ENCODE measurements at regions not wholly inside any gene's neighbourhood (a gene's known extent, or its start where the extent isn't known, plus 50 kb on each side); places are given as distances from the start of the nearest gene placed in this dataset.

DNA sequence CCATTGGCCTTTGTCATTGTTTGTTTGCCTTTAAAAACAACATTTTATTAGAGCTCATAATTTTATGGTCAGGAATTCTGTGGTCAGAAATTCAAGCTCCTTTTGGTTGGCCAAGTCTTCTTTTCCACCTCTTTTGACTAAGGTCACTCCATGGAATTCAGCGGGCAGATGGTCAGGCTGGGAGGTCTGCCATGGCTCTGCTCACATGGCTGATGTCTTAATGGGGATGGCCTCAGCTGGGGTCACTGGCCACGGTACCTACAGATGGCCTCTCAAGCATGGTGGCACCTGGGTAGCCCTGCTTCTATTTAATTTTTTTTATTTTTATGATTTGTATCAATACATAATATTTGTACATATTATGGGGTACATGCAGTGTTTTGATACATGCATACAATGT lies 360.8 kb upstream of the MCTP2 start:
- H3K9me1 ChIP-seq (ENCODE audit: control insufficient read depth, insufficient read depth, low read length), result no peaks in the 10 kb centered on the region
- no peak overlapping the region for H3K27ac ChIP-seq (ENCODE audit: extremely low read depth, low read depth, low read length)
- H3K4me2 ChIP-seq (ENCODE audit: insufficient read depth, low read length), result no peak overlapping the region
- no peak overlapping the region for H3K4me3 ChIP-seq
- 0 out of 2 replicates have a peak, but pooled peaks cover 3% of the 10 kb centered on the region for H3K9me3 ChIP-seq (replicated peaks; ENCODE audit: control insufficient read depth, insufficient read depth, low read depth, low read length)
- ChIA-PET POLR2A (no interaction called here), CTCF (ENCODE audit: low intra/inter-chr PET ratio) (no interaction called here)
- H3K4me1 ChIP-seq (replicated peaks in 1 of 2; ENCODE audit: control insufficient read depth in 2 of 2, insufficient read depth in 2 of 2, low read length in 2 of 2), result no peaks in the 10 kb centered on the region
- in situ Hi-C loops (cut with MboI) (no loop called here), intact Hi-C loops (cut with micrococcal nuclease) (no loop called here)
- no peak for TF ChIP-seq FOXK2 (conservative IDR thresholded peaks at IDR 0.05 in 1 of 2, IDR thresholded peaks at IDR 0.05 in 1 of 2; ENCODE audit: low read depth in 2 of 2)
- TF ChIP-seq HLTF (IDR thresholded peaks at IDR 0.05), result no peak
- TF ChIP-seq NEUROD1 (IDR thresholded peaks at IDR 0.05; ENCODE audit: borderline replicate concordance, low read depth, low read length, partially characterized antibody), result no peak
- TF ChIP-seq JUN (IDR thresholded peaks at IDR 0.05; ENCODE audit: borderline replicate concordance, low read depth, low read length), result no peak
- TF ChIP-seq JUN (CRISPR knock-in tag; IDR thresholded peaks at IDR 0.05; ENCODE audit: borderline replicate concordance), result no peak
- TF ChIP-seq HDAC2 (IDR thresholded peaks at IDR 0.05), result no peak
- TF ChIP-seq PURB (CRISPR knock-in tag; IDR thresholded peaks at IDR 0.05; ENCODE audit: low read depth), result no peak
- no peak for TF ChIP-seq HDAC8 (tag; IDR thresholded peaks at IDR 0.05)
- no peak for TF ChIP-seq ZNF764 (CRISPR knock-in tag; IDR thresholded peaks at IDR 0.05; ENCODE audit: low read depth)
- no peak for TF ChIP-seq ZC3H4 (CRISPR knock-in tag; IDR thresholded peaks at IDR 0.05; ENCODE audit: borderline replicate concordance)
- TF ChIP-seq IRF2 (CRISPR knock-in tag; IDR thresholded peaks at IDR 0.05), result no peak
- TF ChIP-seq NFE2L1 (tag; IDR thresholded peaks at IDR 0.05; ENCODE audit: borderline replicate concordance, low read depth), result no peak
- TF ChIP-seq DMBX1 (CRISPR knock-in tag; IDR thresholded peaks at IDR 0.05; ENCODE audit: borderline replicate concordance), result no peak
- TF ChIP-seq, protein P1, sequence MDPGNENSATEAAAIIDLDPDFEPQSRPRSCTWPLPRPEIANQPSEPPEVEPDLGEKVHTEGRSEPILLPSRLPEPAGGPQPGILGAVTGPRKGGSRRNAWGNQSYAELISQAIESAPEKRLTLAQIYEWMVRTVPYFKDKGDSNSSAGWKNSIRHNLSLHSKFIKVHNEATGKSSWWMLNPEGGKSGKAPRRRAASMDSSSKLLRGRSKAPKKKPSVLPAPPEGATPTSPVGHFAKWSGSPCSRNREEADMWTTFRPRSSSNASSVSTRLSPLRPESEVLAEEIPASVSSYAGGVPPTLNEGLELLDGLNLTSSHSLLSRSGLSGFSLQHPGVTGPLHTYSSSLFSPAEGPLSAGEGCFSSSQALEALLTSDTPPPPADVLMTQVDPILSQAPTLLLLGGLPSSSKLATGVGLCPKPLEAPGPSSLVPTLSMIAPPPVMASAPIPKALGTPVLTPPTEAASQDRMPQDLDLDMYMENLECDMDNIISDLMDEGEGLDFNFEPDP (CRISPR knock-in tag; IDR thresholded peaks at IDR 0.05), result no peak
- no peaks in the 10 kb centered on the region for H3K27me3 ChIP-seq (ENCODE audit: control insufficient read depth in 2 of 2, insufficient read depth in 2 of 2, low read length in 2 of 2)
- no peak overlapping the region for H2AFZ ChIP-seq (ENCODE audit: low read depth, low read length)
- 3% methylated on average over 2 of the region's 2 CpGs for WGBS (ENCODE audit: insufficient coverage, low coverage, missing lambda C conversion rate)
- H3K79me2 ChIP-seq (ENCODE audit: control insufficient read depth, insufficient read depth, low read length), result no peaks in the 10 kb centered on the region
- no peaks in the 10 kb centered on the region for H3K36me3 ChIP-seq (ENCODE audit: control insufficient read depth, insufficient read depth, low read length)
- no TSS peak for BruUV-seq (replicated peaks)
- FAIRE-seq (no peak), DNase-seq (ENCODE audit: extremely low read depth in 1 of 4, low spot score in 3 of 4) (no peak), ATAC-seq (no peak)
- H3K9ac ChIP-seq (ENCODE audit: insufficient read depth in 1 of 2, low read depth in 2 of 2, low read length in 2 of 2), result no peak overlapping the region
- H4K20me1 ChIP-seq (replicated peaks; ENCODE audit: control insufficient read depth, insufficient read depth, low read length), result no peaks in the 10 kb centered on the region

All from K562 (cell line).